ENCODE measurements at regions not wholly inside any gene's neighbourhood (a gene's known extent, or its start where the extent isn't known, plus 50 kb on each side); places are given as distances from the start of the nearest gene placed in this dataset.

- no peak for DNase-seq
Observed at GRCh38 chr6:29884261-29884660, 56.6 kb downstream of the HLA-G start.

- no peak for DNase-seq
Observed at GRCh38 chr6:29886701-29887100, 55.6 kb upstream of the HLA-A start.

- peak; percentile 0 for DNase-seq
Observed at GRCh38 chr6:29887330-29887818, 55.0 kb upstream of the HLA-A start.

- DNase-seq = peak; percentile 14
Observed at GRCh38 chr6:29887819-29888776, 54.2 kb upstream of the HLA-A start.

All from NCI-H1092 treated with DMSO at 0.1 percent for 48 hours (cell line).